ENCODE measurements at regions not wholly inside any gene's neighbourhood (a gene's known extent, or its start where the extent isn't known, plus 50 kb on each side); places are given as distances from the start of the nearest gene placed in this dataset.

DNA sequence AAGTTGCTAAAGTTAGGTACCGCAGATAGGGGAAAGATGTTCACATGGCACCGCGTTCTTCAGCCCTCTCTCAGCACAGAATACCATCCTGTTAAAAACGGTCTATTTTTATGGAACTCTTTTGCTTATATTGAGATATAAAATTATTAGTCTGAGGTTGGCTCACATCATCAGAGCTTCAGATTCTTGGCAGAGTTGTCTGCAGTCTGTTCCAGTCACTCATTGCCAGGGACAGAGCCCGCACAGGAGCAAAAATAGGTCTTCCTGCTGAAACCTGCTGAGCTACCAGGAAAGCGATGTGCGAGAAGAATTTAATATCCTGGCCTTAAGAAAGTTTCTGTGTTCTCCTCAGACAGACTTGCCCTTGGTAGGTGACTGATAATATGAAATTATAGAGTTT, 249.8 kb downstream of the VRK1 start:
- CTCF ChIA-PET, result no interaction called here
- H3K4me1 Mint-ChIP-seq (ENCODE audit: low read depth), result no peaks in the 10 kb centered on the region
- no peak overlapping the region for H3K4me3 Mint-ChIP-seq
- H3K9me3 Mint-ChIP-seq, result peaks cover 3% of the 10 kb centered on the region
- intact Hi-C loops (cut with micrococcal nuclease), result no loop called here
- DNase-seq, result no peak
- no peaks in the 10 kb centered on the region for H3K27me3 Mint-ChIP-seq (ENCODE audit: low read depth)
- H3K27ac Mint-ChIP-seq, result no peak overlapping the region
- H3K36me3 Mint-ChIP-seq (ENCODE audit: low read depth), result no peaks in the 10 kb centered on the region

DNA sequence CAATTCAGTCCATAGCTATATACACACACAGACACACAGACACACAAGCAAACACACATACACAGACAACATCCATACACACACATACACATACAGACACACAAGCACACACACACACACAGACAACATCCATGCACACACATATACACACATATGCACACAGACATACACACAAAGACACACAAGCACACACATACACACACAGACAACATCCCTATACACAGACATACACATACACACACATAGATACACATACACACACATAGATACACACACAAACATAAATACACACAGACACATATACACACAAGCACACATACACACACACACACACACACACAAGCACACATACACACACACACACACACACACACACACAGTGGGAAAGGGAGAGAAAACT, 254.8 kb downstream of the VRK1 start:
- H3K4me3 Mint-ChIP-seq, result no peak overlapping the region
- intact Hi-C loops (cut with micrococcal nuclease), result no loop called here
- H3K4me1 Mint-ChIP-seq (ENCODE audit: low read depth), result no peaks in the 10 kb centered on the region
- CTCF ChIA-PET, result no interaction called here
- H3K27me3 Mint-ChIP-seq (ENCODE audit: low read depth), result no peaks in the 10 kb centered on the region
- no peak overlapping the region for H3K27ac Mint-ChIP-seq
- DNase-seq, result no peak
- H3K9me3 Mint-ChIP-seq, result no peaks in the 10 kb centered on the region
- no peaks in the 10 kb centered on the region for H3K36me3 Mint-ChIP-seq (ENCODE audit: low read depth)

GRCh38 chr14:97053941-97054340, 256.8 kb downstream of the VRK1 start:
- H3K4me3 Mint-ChIP-seq, result no peak overlapping the region
- intact Hi-C loops (cut with micrococcal nuclease), result no loop called here
- H3K27me3 Mint-ChIP-seq (ENCODE audit: low read depth), result no peaks in the 10 kb centered on the region
- no peaks in the 10 kb centered on the region for H3K36me3 Mint-ChIP-seq (ENCODE audit: low read depth)
- no peaks in the 10 kb centered on the region for H3K9me3 Mint-ChIP-seq
- H3K27ac Mint-ChIP-seq, result no peak overlapping the region
- no peak for DNase-seq
- no peaks in the 10 kb centered on the region for H3K4me1 Mint-ChIP-seq (ENCODE audit: low read depth)
- CTCF ChIA-PET, result no interaction called here

- intact Hi-C loops (cut with micrococcal nuclease), result no loop called here
- H3K27ac Mint-ChIP-seq, result no peak overlapping the region
- H3K9me3 Mint-ChIP-seq, result no peaks in the 10 kb centered on the region
- no peak overlapping the region for H3K4me3 Mint-ChIP-seq
- H3K27me3 Mint-ChIP-seq (ENCODE audit: low read depth), result no peaks in the 10 kb centered on the region
- no peaks in the 10 kb centered on the region for H3K36me3 Mint-ChIP-seq (ENCODE audit: low read depth)
- no peak for DNase-seq
- CTCF ChIA-PET, result no interaction called here
- H3K4me1 Mint-ChIP-seq (ENCODE audit: low read depth), result no peaks in the 10 kb centered on the region
Measured at GRCh38 chr14:97055355-97055754, 258.2 kb downstream of the VRK1 start.

DNA sequence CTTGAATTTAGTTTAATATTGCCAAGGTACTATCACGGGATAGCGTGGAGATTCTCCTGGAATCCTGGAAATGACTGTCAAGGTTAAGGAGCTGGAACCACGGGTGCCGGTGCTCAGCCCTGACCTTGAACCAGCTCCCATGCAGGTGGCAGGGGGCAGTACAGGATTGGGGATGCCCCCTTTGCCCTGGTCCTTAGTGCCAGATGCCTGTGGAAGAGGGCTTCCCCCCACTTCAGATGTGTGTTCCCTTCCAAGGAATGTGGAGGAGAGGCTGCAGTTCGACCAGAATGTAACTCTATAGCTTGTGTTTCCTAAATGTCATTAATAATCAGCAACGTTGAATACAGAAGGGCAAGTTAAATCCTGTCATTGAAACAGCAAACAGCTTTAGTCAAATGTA, 258.9 kb downstream of the VRK1 start:
- Mint-ChIP-seq H3K4me3 (no peak overlapping the region), H3K27me3 (ENCODE audit: low read depth) (no peaks in the 10 kb centered on the region), H3K9me3 (no peaks in the 10 kb centered on the region), H3K36me3 (ENCODE audit: low read depth) (no peaks in the 10 kb centered on the region), H3K27ac (no peak overlapping the region), H3K4me1 (ENCODE audit: low read depth) (no peaks in the 10 kb centered on the region)
- DNase-seq, result peak; percentile 30
- intact Hi-C loops (cut with micrococcal nuclease), result no loop called here
- CTCF ChIA-PET, result interaction anchor here (0.6 to 0.7 kb wide), 3 partner anchors 214 to 1062 kb away, joined by 3 read pairs; no protein-coding TSS in a partner anchor

- no peak for DNase-seq
- intact Hi-C loops (cut with micrococcal nuclease), result no loop called here
- CTCF ChIA-PET, result no interaction called here
- H3K27me3 Mint-ChIP-seq (ENCODE audit: low read depth), result no peaks in the 10 kb centered on the region
- no peaks in the 10 kb centered on the region for H3K4me1 Mint-ChIP-seq (ENCODE audit: low read depth)
- H3K36me3 Mint-ChIP-seq (ENCODE audit: low read depth), result no peaks in the 10 kb centered on the region
- no peak overlapping the region for H3K4me3 Mint-ChIP-seq
- H3K27ac Mint-ChIP-seq, result no peak overlapping the region
- no peaks in the 10 kb centered on the region for H3K9me3 Mint-ChIP-seq
Measured at GRCh38 chr14:97057238-97058073, 260.3 kb downstream of the VRK1 start.

DNA sequence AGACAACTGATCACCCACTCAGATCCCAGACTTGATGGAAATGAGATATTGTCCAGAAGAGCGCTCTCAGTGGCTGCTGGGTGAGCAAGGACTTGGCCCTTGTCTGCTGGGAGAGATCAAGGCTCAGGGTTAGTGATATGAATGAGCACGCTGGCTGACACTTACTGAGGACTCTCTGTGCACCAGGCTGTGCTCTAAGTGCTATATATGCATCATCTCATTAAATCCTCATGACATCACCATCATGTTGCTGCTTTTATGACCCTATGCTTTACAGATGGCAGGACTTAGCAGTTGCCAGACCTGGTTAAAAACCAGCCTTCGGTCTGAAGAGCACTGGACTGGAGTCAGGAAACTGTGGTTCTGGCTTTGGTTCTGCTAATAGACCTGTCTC, 260.9 kb downstream of the VRK1 start:
- DNase-seq, result no peak
- H3K27ac Mint-ChIP-seq, result no peak overlapping the region
- H3K36me3 Mint-ChIP-seq (ENCODE audit: low read depth), result no peaks in the 10 kb centered on the region
- no peaks in the 10 kb centered on the region for H3K27me3 Mint-ChIP-seq (ENCODE audit: low read depth)
- no peak overlapping the region for H3K4me3 Mint-ChIP-seq
- CTCF ChIA-PET, result no interaction called here
- no peaks in the 10 kb centered on the region for H3K9me3 Mint-ChIP-seq
- intact Hi-C loops (cut with micrococcal nuclease), result no loop called here
- H3K4me1 Mint-ChIP-seq (ENCODE audit: low read depth), result no peaks in the 10 kb centered on the region

GRCh38 chr14:97058589-97058988, 261.4 kb downstream of the VRK1 start:
- Mint-ChIP-seq H3K9me3 (no peaks in the 10 kb centered on the region), H3K4me3 (no peak overlapping the region), H3K27ac (no peak overlapping the region), H3K4me1 (ENCODE audit: low read depth) (no peaks in the 10 kb centered on the region), H3K36me3 (ENCODE audit: low read depth) (no peaks in the 10 kb centered on the region), H3K27me3 (ENCODE audit: low read depth) (no peaks in the 10 kb centered on the region)
- CTCF ChIA-PET, result no interaction called here
- no peak for DNase-seq
- intact Hi-C loops (cut with micrococcal nuclease), result no loop called here

- Mint-ChIP-seq H3K4me3 (no peak overlapping the region), H3K27me3 (ENCODE audit: low read depth) (no peaks in the 10 kb centered on the region), H3K36me3 (ENCODE audit: low read depth) (no peaks in the 10 kb centered on the region), H3K27ac (no peak overlapping the region), H3K4me1 (ENCODE audit: low read depth) (peaks cover 5% of the 10 kb centered on the region), H3K9me3 (no peaks in the 10 kb centered on the region)
- CTCF ChIA-PET, result interaction anchor here (1.2 kb wide), 1 partner anchor 199 kb away, joined by 3 read pairs; no protein-coding TSS in a partner anchor
- intact Hi-C loops (cut with micrococcal nuclease), result no loop called here
- no peak for DNase-seq
Measured at GRCh38 chr14:97061198-97061597, 264.0 kb downstream of the VRK1 start.

- Mint-ChIP-seq H3K9me3 (no peaks in the 10 kb centered on the region), H3K36me3 (ENCODE audit: low read depth) (no peaks in the 10 kb centered on the region), H3K27me3 (ENCODE audit: low read depth) (no peaks in the 10 kb centered on the region), H3K4me1 (ENCODE audit: low read depth) (peaks cover 5% of the 10 kb centered on the region), H3K4me3 (no peak overlapping the region), H3K27ac (no peak overlapping the region)
- intact Hi-C loops (cut with micrococcal nuclease), result no loop called here
- CTCF ChIA-PET, result interaction anchor here (1.2 kb wide), 1 partner anchor 200 kb away, joined by 3 read pairs; no protein-coding TSS in a partner anchor
- no peak for DNase-seq
Measured at GRCh38 chr14:97061714-97062113, 264.5 kb downstream of the VRK1 start.

DNA sequence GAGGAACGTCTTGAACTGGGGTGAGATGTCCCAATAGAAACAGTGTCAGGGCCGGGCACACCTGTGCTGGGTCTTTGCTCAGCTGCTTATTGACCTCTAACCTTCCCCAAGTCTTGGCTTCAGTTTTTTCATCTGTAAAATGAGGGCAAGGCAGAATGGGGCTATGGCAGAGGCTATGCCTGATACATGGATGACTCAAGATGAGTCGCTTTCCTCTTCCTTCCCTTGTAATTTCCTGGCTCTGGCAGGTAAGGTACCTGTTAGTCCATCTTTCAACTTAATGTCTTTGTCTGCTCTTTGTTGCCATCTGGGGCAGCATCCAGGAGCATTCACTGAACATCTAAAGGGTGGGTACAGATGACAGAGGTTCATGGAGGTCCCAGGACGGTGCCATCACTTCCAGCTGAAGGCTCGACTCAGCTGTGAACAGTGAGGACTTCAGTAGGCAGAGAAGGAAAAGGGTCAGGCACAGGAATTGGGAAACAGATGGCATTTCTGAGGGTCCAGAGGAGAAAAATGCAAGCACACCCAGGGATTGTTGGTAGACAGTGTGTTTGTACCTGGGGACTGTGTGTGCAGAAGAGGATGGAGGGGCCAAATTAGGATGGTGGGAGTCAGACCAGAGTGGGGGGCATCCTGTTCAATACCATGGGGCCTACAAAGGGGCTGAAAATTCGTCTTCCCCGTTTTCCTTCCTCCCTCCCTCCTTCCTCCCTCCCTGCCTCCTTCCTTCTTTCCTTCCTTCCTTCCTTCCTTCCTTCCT, 268.3 kb downstream of the VRK1 start:
- Mint-ChIP-seq H3K36me3 (ENCODE audit: low read depth) (no peaks in the 10 kb centered on the region), H3K27me3 (ENCODE audit: low read depth) (no peaks in the 10 kb centered on the region), H3K9me3 (no peaks in the 10 kb centered on the region), H3K4me3 (no peak overlapping the region), H3K4me1 (ENCODE audit: low read depth) (peaks cover 5% of the 10 kb centered on the region), H3K27ac (no peak overlapping the region)
- CTCF ChIA-PET, result no interaction called here
- no peak for DNase-seq
- intact Hi-C loops (cut with micrococcal nuclease), result no loop called here

DNA sequence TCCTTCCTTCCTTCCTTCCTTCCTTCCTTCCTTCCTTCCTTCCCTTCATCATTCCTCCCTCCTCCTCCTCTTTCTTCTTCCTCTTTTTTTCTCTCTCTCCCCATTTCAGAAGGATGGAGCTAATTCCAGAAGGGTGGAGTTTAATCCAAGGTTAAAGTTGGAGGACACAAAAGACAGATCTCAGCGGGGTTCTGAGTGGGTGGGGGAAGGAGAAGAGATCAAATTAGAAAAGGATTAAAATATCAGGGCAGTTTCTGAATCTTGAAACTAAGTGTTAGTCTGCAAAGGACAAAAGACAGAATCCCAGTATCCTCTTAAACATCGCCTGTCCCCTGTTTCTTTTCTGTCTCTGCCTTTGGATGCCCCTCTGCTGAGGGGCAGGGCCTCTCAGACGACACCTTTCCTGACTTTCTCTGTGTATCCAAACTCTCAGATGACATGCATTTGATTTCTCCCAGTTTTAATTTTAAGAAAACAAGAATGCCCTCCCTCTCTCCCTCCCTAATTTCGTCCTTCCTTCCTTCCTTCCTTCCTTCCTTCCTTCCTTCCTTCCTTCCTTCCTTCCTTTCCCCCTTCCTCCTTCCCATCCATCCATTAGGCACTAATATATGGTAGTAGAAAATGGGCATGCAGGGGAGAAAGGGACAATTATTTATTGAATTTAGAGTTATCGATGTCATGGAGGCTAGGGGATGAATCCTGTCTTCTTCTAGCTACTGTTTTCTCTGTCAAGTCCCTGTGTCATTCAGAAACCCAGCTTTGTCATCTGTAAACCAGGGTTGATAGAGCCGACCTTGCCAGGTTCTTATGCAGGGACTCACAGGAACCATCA, 269.1 kb downstream of the VRK1 start:
- Mint-ChIP-seq H3K27me3 (ENCODE audit: low read depth) (no peaks in the 10 kb centered on the region), H3K4me3 (no peak overlapping the region), H3K9me3 (no peaks in the 10 kb centered on the region), H3K36me3 (ENCODE audit: low read depth) (no peaks in the 10 kb centered on the region), H3K27ac (no peak overlapping the region), H3K4me1 (ENCODE audit: low read depth) (peaks cover 5% of the 10 kb centered on the region)
- CTCF ChIA-PET, result no interaction called here
- DNase-seq, result no peak
- intact Hi-C loops (cut with micrococcal nuclease), result no loop called here

All from activated naive CD4-positive, alpha-beta T cell treated with anti-CD3 and anti-CD28 coated beads for 36 hours (primary cell).